AG10803 (cell line): ENCODE measurements at regions not wholly inside any gene's neighbourhood (a gene's known extent, or its start where the extent isn't known, plus 50 kb on each side); places are given as distances from the start of the nearest gene placed in this dataset.

Experiments
- DNase-seq: peaks from one replicate; pipeline ENCODE4 v3.0.0; 2010; ENCODE audit warnings: low read depth
- H3K4me3 ChIP-seq: 2 replicates; pipeline ENCODE4 v1.5.1; 2011; ENCODE audit warnings: mild to moderate bottlenecking, low read length, control low read depth
- TF ChIP-seq, protein P1 (sequence below): conservative IDR thresholded peaks from 2 replicates; pipeline ENCODE4 v1.5.1; 2011; ENCODE audit warnings: mild to moderate bottlenecking, low read length, control low read depth, inconsistent platforms

DNA sequence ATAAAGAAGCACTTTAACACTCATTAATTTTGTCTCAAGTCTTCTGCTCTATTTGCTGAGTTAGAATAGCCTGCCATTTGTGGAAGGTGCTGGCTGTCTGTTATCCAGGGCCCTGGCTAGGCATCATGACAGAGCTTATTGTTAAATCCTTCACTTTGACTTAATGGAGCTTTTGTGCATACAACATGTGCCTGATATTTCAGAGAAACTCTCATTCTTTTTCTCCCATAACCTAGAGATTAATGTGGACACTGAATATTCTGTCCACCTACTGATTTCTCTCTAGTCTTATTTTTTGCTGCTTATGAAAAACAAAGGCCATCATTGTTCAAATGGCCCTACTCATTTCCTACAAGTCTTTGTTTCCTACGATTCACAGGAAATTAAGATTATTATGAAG lies 383.1 kb upstream of the HTR2A start:
- no peak for DNase-seq
- H3K4me3 ChIP-seq, result no peak overlapping the region
- TF ChIP-seq, protein P1, sequence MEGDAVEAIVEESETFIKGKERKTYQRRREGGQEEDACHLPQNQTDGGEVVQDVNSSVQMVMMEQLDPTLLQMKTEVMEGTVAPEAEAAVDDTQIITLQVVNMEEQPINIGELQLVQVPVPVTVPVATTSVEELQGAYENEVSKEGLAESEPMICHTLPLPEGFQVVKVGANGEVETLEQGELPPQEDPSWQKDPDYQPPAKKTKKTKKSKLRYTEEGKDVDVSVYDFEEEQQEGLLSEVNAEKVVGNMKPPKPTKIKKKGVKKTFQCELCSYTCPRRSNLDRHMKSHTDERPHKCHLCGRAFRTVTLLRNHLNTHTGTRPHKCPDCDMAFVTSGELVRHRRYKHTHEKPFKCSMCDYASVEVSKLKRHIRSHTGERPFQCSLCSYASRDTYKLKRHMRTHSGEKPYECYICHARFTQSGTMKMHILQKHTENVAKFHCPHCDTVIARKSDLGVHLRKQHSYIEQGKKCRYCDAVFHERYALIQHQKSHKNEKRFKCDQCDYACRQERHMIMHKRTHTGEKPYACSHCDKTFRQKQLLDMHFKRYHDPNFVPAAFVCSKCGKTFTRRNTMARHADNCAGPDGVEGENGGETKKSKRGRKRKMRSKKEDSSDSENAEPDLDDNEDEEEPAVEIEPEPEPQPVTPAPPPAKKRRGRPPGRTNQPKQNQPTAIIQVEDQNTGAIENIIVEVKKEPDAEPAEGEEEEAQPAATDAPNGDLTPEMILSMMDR, result no peak

DNA sequence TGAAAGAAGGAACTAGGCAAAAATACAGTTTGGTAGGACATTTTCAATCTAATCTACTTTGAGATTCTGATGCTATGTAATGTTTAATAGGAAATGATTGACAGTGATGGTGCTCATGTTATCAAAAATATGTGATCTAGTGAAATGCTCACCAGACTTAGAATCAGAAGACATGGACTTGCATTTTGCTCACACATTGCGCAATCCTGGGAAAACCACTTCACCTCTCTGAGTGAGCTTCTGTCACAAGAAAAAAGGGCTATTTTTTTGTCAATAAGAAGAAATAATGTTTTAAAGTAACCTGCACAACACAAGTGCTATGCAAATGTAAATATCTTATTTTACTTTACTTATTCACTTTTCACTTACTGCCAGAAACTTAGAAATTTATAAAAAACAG lies 380.9 kb upstream of the HTR2A start:
- DNase-seq, result peak; percentile 25
- TF ChIP-seq, protein P1, result no peak
- no peak overlapping the region for H3K4me3 ChIP-seq

DNA sequence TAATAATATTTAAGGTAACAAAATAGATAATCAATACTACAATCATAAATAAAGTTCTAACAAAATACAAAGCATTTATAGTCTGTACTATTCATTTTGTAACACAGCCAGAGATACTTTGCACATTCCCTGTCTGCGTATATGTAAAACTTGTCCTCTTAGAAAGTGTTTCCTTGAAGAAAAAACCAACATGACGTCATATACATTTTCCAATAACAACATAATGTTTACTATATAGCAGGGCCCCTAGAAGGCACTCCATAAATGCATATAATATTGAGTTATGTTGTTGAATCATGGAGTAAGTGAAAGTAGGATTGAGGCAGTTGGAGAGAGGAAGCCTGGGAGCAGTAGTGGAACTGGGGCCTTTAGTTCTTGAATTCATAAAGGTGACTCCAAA lies 371.4 kb upstream of the HTR2A start:
- TF ChIP-seq, protein P1, result no peak
- no peak for DNase-seq
- H3K4me3 ChIP-seq, result no peak overlapping the region

DNA sequence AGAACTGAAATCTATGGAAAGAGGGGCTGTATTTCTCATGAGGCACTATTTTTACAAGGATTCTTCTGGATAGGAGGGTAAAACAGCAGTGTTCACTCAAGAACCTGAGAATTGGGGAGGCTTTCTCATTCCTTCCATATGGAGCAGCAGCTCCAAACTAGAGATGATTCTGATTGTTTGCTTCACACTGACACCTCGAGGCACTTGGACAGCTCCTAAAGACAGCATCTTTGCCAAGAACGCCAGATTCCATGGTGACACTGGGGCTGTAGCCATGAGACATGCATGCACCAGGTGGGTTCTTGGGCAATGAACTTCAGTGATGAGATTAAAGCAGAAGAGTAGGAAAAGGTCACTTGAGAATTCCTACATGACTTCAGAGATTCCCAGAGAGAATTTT lies 361.5 kb upstream of the HTR2A start:
- TF ChIP-seq, protein P1, result peak; percentile 19; the same call in 1 of the 2 replicates
- DNase-seq, result peak; percentile 20
- no peak overlapping the region for H3K4me3 ChIP-seq

DNA sequence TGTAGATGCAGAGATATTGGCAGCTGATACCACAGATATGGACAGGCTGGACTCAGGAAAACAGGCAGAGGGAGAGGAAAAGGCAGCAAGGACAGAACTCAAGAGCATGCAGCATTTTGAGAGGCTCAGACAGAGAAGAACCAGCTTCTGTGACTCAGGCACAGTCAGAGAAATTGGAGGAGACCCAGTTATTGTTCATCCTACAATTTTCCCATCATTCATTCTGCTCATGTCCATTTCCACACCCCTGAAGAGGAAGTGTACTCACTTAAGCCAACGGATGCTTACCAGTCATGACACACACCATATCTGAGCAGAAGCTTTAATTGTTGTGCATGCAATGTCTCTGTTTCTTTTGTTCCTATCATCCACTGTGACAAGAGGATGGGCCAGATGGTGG lies 359.8 kb upstream of the HTR2A start:
- DNase-seq, result peak; percentile 85
- TF ChIP-seq, protein P1, result no peak
- no peak overlapping the region for H3K4me3 ChIP-seq

DNA sequence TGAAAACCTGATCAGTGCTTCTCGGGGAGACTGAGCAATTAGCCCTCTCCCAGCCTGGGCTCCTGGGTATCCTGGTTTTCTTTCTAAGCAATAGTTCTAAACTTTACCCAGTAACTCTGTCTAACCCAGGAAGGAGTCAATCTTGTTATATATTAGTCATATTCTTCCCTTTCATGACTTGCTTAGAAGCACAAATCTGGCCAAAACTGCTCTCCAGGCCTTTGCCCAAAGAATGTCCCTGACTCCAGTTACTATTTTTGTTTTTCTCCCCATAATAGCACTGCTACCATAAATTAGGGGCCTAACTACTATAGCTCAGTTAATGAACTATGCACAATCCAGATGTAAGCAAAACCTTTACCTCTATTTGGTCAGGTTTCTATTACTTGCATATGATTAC lies 355.8 kb upstream of the HTR2A start:
- peak; percentile 63 for DNase-seq
- no peak overlapping the region for H3K4me3 ChIP-seq
- TF ChIP-seq, protein P1, result no peak

DNA sequence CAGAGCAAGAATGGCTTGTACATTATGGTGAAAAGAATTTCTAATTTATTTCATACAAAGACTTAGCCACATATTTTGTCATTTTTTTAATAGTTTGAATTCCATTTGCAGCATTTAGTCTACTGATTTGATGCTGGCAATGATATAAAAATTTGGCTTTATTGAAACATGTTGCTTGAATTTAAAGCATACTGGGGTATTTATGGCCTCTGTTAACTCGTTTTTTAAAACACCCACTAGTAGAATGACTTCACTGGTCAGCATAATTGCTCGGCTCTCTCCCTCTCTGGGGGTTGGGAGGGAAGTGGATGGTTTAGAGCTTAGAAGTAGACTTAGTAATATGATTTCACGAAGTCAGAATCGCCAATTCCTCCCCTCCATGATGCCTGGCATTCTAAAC lies 354.9 kb upstream of the HTR2A start:
- DNase-seq, result peak; percentile 90
- no peak overlapping the region for H3K4me3 ChIP-seq
- TF ChIP-seq, protein P1, result no peak
